ENCODE measurements at regions not wholly inside any gene's neighbourhood (a gene's known extent, or its start where the extent isn't known, plus 50 kb on each side); places are given as distances from the start of the nearest gene placed in this dataset.

DNA sequence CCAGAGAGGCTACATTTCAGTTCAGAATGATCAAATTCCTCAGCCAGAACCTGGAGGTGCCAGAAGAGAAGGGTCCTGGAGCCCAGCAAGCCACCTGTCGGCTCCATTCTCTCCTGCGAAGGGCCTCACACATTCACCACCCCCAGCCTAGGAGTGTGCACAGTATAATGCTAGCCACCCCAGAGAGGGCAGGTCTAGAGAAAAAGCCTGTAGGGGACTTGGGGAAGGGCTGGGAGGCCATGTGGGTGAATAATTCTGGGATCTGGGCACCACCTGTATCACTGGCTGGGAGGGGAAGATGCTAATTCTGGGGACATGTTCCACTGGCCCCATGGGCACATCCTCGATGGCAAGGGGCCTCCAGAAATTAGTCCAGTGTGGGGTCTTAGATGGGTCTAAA, 127.6 kb upstream of the HNMT start:
- Histone ChIP-seq H3K27ac (no peak overlapping the region), H3K4me1 (no peaks in the 10 kb centered on the region), H3K4me3 (no peak overlapping the region), H3K9me3 (no peaks in the 10 kb centered on the region), H3K36me3 (no peaks in the 10 kb centered on the region), H3K27me3 (peaks cover 0 to 21% (median 6%) of the 10 kb centered on the region in 7 donors)
- no peak for ATAC-seq
- no peak for TF ChIP-seq CTCF (IDR thresholded peaks at IDR 0.05)
- intact Hi-C loops (cut with DNase I) = loop anchor here in 8 of 10 donors (5.0 to 10.0 kb wide), 11 partner anchors 369 to 1922 kb away; no protein-coding TSS in a partner anchor
- no peak for DNase-seq
- 81 to 90% methylated on average over 3 of the region's 3 CpGs for WGBS, 2 donors

DNA sequence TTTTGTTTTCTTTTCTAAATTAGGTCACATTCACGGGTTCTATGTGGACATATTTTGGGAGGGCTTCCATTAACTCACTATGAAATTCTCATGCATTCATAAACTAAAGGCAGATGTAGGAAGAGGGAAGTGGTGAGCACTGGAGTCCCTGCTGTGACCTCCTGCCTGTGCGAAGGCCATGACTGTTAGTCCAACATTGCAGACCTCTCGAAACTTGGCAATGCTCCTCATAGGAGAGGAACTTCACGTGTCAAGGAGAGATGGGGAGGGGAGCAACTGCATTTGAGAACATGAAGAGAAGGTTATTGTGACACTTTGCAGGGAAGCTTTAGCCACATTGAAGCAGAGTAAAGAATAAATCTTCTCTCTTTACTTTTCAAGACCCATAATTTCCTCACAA, 126.4 kb upstream of the HNMT start:
- 43 to 49% methylated on average over 4 of the region's 4 CpGs for WGBS, 2 donors
- Histone ChIP-seq H3K27ac (no peak overlapping the region), H3K27me3 (peaks cover 0 to 21% (median 5%) of the 10 kb centered on the region in 7 donors), H3K9me3 (no peaks in the 10 kb centered on the region), H3K4me1 (no peaks in the 10 kb centered on the region), H3K36me3 (no peaks in the 10 kb centered on the region), H3K4me3 (no peak overlapping the region)
- ATAC-seq (no peak), DNase-seq (no peak)
- TF ChIP-seq CTCF (IDR thresholded peaks at IDR 0.05) = no peak
- intact Hi-C loops (cut with DNase I) = loop anchor here in 9 of 10 donors (2.0 to 10.0 kb wide), 13 partner anchors 371 to 1923 kb away; no protein-coding TSS in a partner anchor

DNA sequence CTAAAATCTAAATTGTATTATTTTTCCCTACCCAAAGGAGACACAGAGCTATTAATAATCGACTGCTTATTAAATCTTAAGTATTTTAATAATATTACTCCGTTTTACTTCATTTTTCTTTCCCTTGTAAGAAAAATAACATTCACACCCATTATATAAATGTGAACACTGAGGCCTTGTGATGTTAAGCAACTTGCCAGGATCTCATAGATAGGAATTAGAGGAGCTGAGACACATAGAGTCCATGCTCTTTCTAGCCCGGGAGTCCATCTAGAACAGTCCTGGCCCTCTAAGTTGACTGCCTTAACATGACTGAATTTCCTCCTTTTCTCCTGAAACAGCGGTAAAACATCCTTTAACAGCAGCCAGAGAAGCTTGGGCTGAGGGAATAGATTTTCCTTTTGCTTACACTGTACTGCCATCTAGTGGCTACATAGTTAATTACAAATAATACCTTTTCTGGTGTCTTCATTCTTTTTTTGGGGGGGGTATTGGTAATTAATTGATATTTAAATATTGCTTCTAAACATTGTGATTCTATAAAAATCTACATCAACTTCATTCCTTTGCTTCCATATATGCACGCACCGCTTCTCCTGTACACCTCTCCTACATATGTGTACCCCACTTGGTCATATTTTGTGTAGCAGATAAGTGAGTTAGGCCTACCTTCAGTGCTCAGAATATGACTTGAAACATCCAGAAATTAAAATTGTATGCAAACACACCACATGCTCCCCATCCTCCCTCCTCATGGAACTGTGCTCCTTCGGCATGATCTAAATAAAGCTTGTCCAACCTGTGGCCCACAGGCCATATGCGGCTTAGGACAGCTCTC, 125.8 kb upstream of the HNMT start:
- peak; percentile 48 to 76 (median 66) for TF ChIP-seq CTCF (IDR thresholded peaks at IDR 0.05)
- Histone ChIP-seq H3K9me3 (no peaks in the 10 kb centered on the region), H3K27ac (no peak overlapping the region), H3K4me3 (no peak overlapping the region), H3K27me3 (peaks cover 0 to 17% (median 5%) of the 10 kb centered on the region in 7 donors), H3K36me3 (no peaks in the 10 kb centered on the region), H3K4me1 (no peaks in the 10 kb centered on the region)
- peak in 1 of 8 donors; percentile 41 for ATAC-seq
- no peak for DNase-seq
- intact Hi-C loops (cut with DNase I) = loop anchor here in 9 of 10 donors (2.0 to 10.0 kb wide), 13 partner anchors 371 to 1924 kb away; no protein-coding TSS in a partner anchor
- WGBS, 2 donors = 30 to 33% methylated on average over 8 of the region's 8 CpGs

DNA sequence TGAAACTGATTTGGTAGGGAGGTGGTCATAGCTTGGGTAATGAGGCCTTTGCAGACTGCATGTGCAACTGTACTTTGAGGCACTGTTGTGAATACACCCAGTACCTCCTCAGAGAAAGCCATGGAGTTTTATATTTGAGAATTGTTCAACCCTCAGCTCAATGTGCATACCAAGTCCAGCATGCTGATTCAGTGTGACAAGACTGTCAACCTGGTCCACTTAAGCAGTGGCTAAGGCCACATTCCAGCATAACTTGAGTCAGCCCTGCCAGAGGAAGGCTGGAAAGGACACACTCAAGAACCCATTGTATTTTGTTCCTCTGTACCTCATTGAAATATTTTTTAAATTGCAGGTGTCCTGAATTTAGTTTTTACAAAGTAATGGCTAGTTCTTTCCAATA, 121.8 kb upstream of the HNMT start:
- no peak for DNase-seq
- H3K27me3 ChIP-seq = peaks cover 0 to 6% (median 5%) of the 10 kb centered on the region in 7 donors
- H3K36me3 ChIP-seq = no peaks in the 10 kb centered on the region
- TF ChIP-seq CTCF (IDR thresholded peaks at IDR 0.05) = no peak
- no peak for ATAC-seq
- H3K4me1 ChIP-seq = no peaks in the 10 kb centered on the region
- intact Hi-C loops (cut with DNase I) = no loop called here
- no peak overlapping the region for H3K4me3 ChIP-seq
- peaks cover 0 to 13% (median 4%) of the 10 kb centered on the region in 11 donors for H3K9me3 ChIP-seq
- no peak overlapping the region for H3K27ac ChIP-seq

Data from heart right ventricle (tissue), 16 donors.